ENCODE measurements at regions not wholly inside any gene's neighbourhood (a gene's known extent, or its start where the extent isn't known, plus 50 kb on each side); places are given as distances from the start of the nearest gene placed in this dataset.

DNA sequence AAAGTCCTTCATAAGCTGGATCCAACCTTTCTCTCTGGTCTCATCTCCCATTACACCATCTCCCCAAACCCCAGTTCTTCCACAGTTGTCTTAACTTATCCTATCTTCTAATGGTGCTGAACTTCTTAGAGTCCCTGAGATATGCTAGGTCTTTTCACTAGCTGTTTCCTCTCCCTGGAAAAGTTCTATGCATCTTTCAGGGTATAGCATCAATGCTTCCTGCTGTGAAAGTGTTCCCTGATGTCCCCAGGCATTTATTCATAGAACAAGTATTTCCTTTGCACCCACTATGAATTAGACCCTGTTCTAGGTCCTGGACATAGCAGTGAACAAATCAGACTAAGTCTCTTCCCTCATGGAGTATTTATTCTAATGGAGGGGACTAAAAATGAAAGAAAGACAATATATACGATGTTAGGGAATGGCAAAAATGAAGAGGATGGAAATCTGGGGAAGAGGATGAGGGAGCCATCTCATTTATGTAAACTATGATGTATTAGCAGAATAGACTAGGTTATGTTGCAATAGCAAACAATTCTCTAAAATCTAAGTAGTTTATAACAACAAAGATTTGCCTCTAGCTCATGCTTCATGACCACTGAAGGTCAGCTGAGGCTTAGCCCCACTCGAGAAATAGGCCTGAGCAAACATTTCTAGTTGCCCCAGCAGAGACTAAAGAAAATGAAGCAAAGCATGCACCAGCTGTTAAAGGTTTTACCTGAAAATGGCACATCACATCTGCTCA, 120.0 kb downstream of the CYSLTR2 start:
- H3K79me2 ChIP-seq (ENCODE audit: control insufficient read depth, insufficient read depth, low read length, poor library complexity) = no peaks in the 10 kb centered on the region
- H2BK120ac ChIP-seq (ENCODE audit: insufficient read depth, low read length, poor library complexity) = no peak overlapping the region
- H2BK12ac ChIP-seq (ENCODE audit: low read length) = no peak overlapping the region
- peak in 1 of 2 donors; percentile 50 for DNase-seq
- H4K12ac ChIP-seq (ENCODE audit: low read depth, low read length) = no peak overlapping the region
- H3K36me3 ChIP-seq (ENCODE audit: control insufficient read depth in 1 of 2, insufficient read depth in 2 of 2, low read length in 2 of 2) = no peaks in the 10 kb centered on the region
- no CpG with 5 or more reads among the region's 2 CpGs for WGBS (ENCODE audit: extremely low coverage, insufficient coverage, insufficient read length)
- no peak overlapping the region for H4K91ac ChIP-seq (ENCODE audit: low read depth, low read length)
- H3K27ac ChIP-seq (ENCODE audit: low read depth, low read length) = no peak overlapping the region
- peaks cover 0 to 3% of the 10 kb centered on the region in 2 experiments for H3K4me1 ChIP-seq (ENCODE audit: control insufficient read depth in 1 of 2, insufficient read depth in 2 of 2, low read length in 2 of 2)
- no peak overlapping the region for H3K9ac ChIP-seq (ENCODE audit: low read length)
- H3K79me1 ChIP-seq (ENCODE audit: low read length) = no peaks in the 10 kb centered on the region
- no peak overlapping the region for H4K8ac ChIP-seq (ENCODE audit: low read depth, low read length)
- H2BK5ac ChIP-seq (ENCODE audit: low read depth, low read length, poor library complexity) = no peak overlapping the region
- H3K4me3 ChIP-seq (ENCODE audit: low read depth, low read length) = no peak overlapping the region
- H3K14ac ChIP-seq (ENCODE audit: low read length) = no peak overlapping the region
- no peak overlapping the region for H3K4ac ChIP-seq (ENCODE audit: low read depth, low read length)
- H3K9me3 ChIP-seq (ENCODE audit: insufficient read depth, low read depth, low read length) = no peaks in the 10 kb centered on the region
- no peak overlapping the region for H3K18ac ChIP-seq (ENCODE audit: low read length)
- H3K4me2 ChIP-seq (ENCODE audit: low read length) = no peak overlapping the region
- no peaks in the 10 kb centered on the region for H3K27me3 ChIP-seq (ENCODE audit: insufficient read depth, low read length)
- H2AFZ ChIP-seq (ENCODE audit: insufficient read depth, low read length, poor library complexity) = no peak overlapping the region
- H3K23ac ChIP-seq (ENCODE audit: low read length) = no peak overlapping the region
- H2AK5ac ChIP-seq (ENCODE audit: low read length) = no peak overlapping the region

DNA sequence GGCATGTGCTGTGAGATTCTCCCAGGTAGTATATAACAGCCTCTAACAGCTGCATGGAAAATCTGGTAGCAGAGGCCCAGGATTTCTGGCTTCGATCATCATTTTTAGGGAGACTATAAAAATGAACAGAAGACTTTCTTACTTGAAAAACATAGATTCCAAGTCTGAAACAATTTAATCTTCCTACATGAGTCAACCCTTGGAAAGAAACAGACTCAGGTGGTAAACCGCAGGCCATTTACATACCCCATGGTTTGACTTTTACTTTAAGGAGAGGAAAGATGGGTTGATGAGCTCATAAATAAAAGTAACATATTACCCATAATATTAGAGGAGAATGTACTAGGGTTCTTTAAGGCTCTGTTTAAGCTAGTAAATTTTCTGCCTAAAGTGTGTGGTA, 121.6 kb downstream of the CYSLTR2 start:
- H3K18ac ChIP-seq (ENCODE audit: low read length) = no peak overlapping the region
- H3K9me3 ChIP-seq (ENCODE audit: insufficient read depth, low read depth, low read length) = no peaks in the 10 kb centered on the region
- H3K14ac ChIP-seq (ENCODE audit: low read length) = no peak overlapping the region
- H3K27me3 ChIP-seq (ENCODE audit: insufficient read depth, low read length) = no peaks in the 10 kb centered on the region
- no peak overlapping the region for H2BK5ac ChIP-seq (ENCODE audit: low read depth, low read length, poor library complexity)
- no peak overlapping the region for H3K9ac ChIP-seq (ENCODE audit: low read length)
- H2BK120ac ChIP-seq (ENCODE audit: insufficient read depth, low read length, poor library complexity) = no peak overlapping the region
- no peak overlapping the region for H2AFZ ChIP-seq (ENCODE audit: insufficient read depth, low read length, poor library complexity)
- no peak overlapping the region for H3K27ac ChIP-seq (ENCODE audit: low read depth, low read length)
- H3K23ac ChIP-seq (ENCODE audit: low read length) = no peak overlapping the region
- no peaks in the 10 kb centered on the region for H3K36me3 ChIP-seq (ENCODE audit: control insufficient read depth in 1 of 2, insufficient read depth in 2 of 2, low read length in 2 of 2)
- H3K4ac ChIP-seq (ENCODE audit: low read depth, low read length) = no peak overlapping the region
- H2BK12ac ChIP-seq (ENCODE audit: low read length) = no peak overlapping the region
- no peak overlapping the region for H3K4me2 ChIP-seq (ENCODE audit: low read length)
- no CpG with 5 or more reads among the region's 2 CpGs for WGBS (ENCODE audit: extremely low coverage, insufficient coverage, insufficient read length)
- H4K8ac ChIP-seq (ENCODE audit: low read depth, low read length) = no peak overlapping the region
- no peak overlapping the region for H3K4me3 ChIP-seq (ENCODE audit: low read depth, low read length)
- H2AK5ac ChIP-seq (ENCODE audit: low read length) = no peak overlapping the region
- peaks cover 0 to 3% of the 10 kb centered on the region in 2 experiments for H3K4me1 ChIP-seq (ENCODE audit: control insufficient read depth in 1 of 2, insufficient read depth in 2 of 2, low read length in 2 of 2)
- no peak overlapping the region for H4K12ac ChIP-seq (ENCODE audit: low read depth, low read length)
- no peak for DNase-seq
- H3K79me2 ChIP-seq (ENCODE audit: control insufficient read depth, insufficient read depth, low read length, poor library complexity) = no peaks in the 10 kb centered on the region
- H3K79me1 ChIP-seq (ENCODE audit: low read length) = no peaks in the 10 kb centered on the region
- no peak overlapping the region for H4K91ac ChIP-seq (ENCODE audit: low read depth, low read length)

GRCh38 chr13:48775804-48776203, 122.1 kb downstream of the CYSLTR2 start:
- no peak overlapping the region for H3K27ac ChIP-seq (ENCODE audit: low read depth, low read length)

GRCh38 chr13:48776401-48776800, 122.7 kb downstream of the CYSLTR2 start:
- Histone ChIP-seq H4K91ac (ENCODE audit: low read depth, low read length) (no peak overlapping the region), H3K27me3 (ENCODE audit: insufficient read depth, low read length) (no peaks in the 10 kb centered on the region), H2AK5ac (ENCODE audit: low read length) (no peak overlapping the region), H3K23ac (ENCODE audit: low read length) (no peak overlapping the region), H4K8ac (ENCODE audit: low read depth, low read length) (no peak overlapping the region), H3K79me2 (ENCODE audit: control insufficient read depth, insufficient read depth, low read length, poor library complexity) (no peaks in the 10 kb centered on the region), H3K4ac (ENCODE audit: low read depth, low read length) (no peak overlapping the region), H3K36me3 (ENCODE audit: control insufficient read depth in 1 of 2, insufficient read depth in 2 of 2, low read length in 2 of 2) (no peaks in the 10 kb centered on the region), H3K27ac (ENCODE audit: low read depth, low read length) (no peak overlapping the region), H3K4me3 (ENCODE audit: low read depth, low read length) (no peak overlapping the region), H2BK12ac (ENCODE audit: low read length) (no peak overlapping the region), H3K14ac (ENCODE audit: low read length) (no peak overlapping the region), H3K18ac (ENCODE audit: low read length) (no peak overlapping the region), H3K9ac (ENCODE audit: low read length) (no peak overlapping the region), H3K4me1 (ENCODE audit: control insufficient read depth in 1 of 2, insufficient read depth in 2 of 2, low read length in 2 of 2) (peaks cover 0 to 3% of the 10 kb centered on the region in 2 experiments), H3K79me1 (ENCODE audit: low read length) (no peaks in the 10 kb centered on the region), H2BK5ac (ENCODE audit: low read depth, low read length, poor library complexity) (no peak overlapping the region), H2AFZ (ENCODE audit: insufficient read depth, low read length, poor library complexity) (no peak overlapping the region), H2BK120ac (ENCODE audit: insufficient read depth, low read length, poor library complexity) (no peak overlapping the region), H3K4me2 (ENCODE audit: low read length) (no peak overlapping the region), H4K12ac (ENCODE audit: low read depth, low read length) (no peak overlapping the region), H3K9me3 (ENCODE audit: insufficient read depth, low read depth, low read length) (no peaks in the 10 kb centered on the region)
- DNase-seq = peak in 1 of 2 donors; percentile 15
- WGBS (ENCODE audit: extremely low coverage, insufficient coverage, insufficient read length) = no CpG with 5 or more reads among the region's 1 CpG

More at GRCh38 chr13:48775804-48776203, 122.1 kb downstream of the CYSLTR2 start:
- peaks cover 0 to 3% of the 10 kb centered on the region in 2 experiments for H3K4me1 ChIP-seq (ENCODE audit: control insufficient read depth in 1 of 2, insufficient read depth in 2 of 2, low read length in 2 of 2)
- WGBS (ENCODE audit: extremely low coverage, insufficient coverage, insufficient read length) = no CpG with 5 or more reads among the region's 4 CpGs
- no peaks in the 10 kb centered on the region for H3K79me1 ChIP-seq (ENCODE audit: low read length)
- no peaks in the 10 kb centered on the region for H3K79me2 ChIP-seq (ENCODE audit: control insufficient read depth, insufficient read depth, low read length, poor library complexity)
- H3K9me3 ChIP-seq (ENCODE audit: insufficient read depth, low read depth, low read length) = no peaks in the 10 kb centered on the region
- H3K14ac ChIP-seq (ENCODE audit: low read length) = no peak overlapping the region
- no peak overlapping the region for H3K4me3 ChIP-seq (ENCODE audit: low read depth, low read length)
- H4K8ac ChIP-seq (ENCODE audit: low read depth, low read length) = no peak overlapping the region
- no peaks in the 10 kb centered on the region for H3K27me3 ChIP-seq (ENCODE audit: insufficient read depth, low read length)
- H2AFZ ChIP-seq (ENCODE audit: insufficient read depth, low read length, poor library complexity) = no peak overlapping the region
- H4K91ac ChIP-seq (ENCODE audit: low read depth, low read length) = no peak overlapping the region
- H2BK5ac ChIP-seq (ENCODE audit: low read depth, low read length, poor library complexity) = no peak overlapping the region
- no peak overlapping the region for H2AK5ac ChIP-seq (ENCODE audit: low read length)
- no peak overlapping the region for H3K4ac ChIP-seq (ENCODE audit: low read depth, low read length)
- no peak overlapping the region for H3K23ac ChIP-seq (ENCODE audit: low read length)
- no peak overlapping the region for H2BK120ac ChIP-seq (ENCODE audit: insufficient read depth, low read length, poor library complexity)
- no peak overlapping the region for H2BK12ac ChIP-seq (ENCODE audit: low read length)
- no peak overlapping the region for H3K4me2 ChIP-seq (ENCODE audit: low read length)
- peak; percentile 64 to 79 for DNase-seq
- no peak overlapping the region for H3K18ac ChIP-seq (ENCODE audit: low read length)
- no peaks in the 10 kb centered on the region for H3K36me3 ChIP-seq (ENCODE audit: control insufficient read depth in 1 of 2, insufficient read depth in 2 of 2, low read length in 2 of 2)
- H4K12ac ChIP-seq (ENCODE audit: low read depth, low read length) = no peak overlapping the region
- H3K9ac ChIP-seq (ENCODE audit: low read length) = no peak overlapping the region
